Astrocyte of the spinal cord (primary cell): ENCODE measurements at regions not wholly inside any gene's neighbourhood (a gene's known extent, or its start where the extent isn't known, plus 50 kb on each side); places are given as distances from the start of the nearest gene placed in this dataset.
"Not testable (repeated sequence)": the region's sequence is repeated elsewhere in the genome, so short reads cannot be mapped to it uniquely, and the experiment has no call there.

Experiments
- DNase-seq: peaks from one replicate; pipeline ENCODE4 v3.0.0; 2011; ENCODE audit warnings: low read depth, low spot score
- H3K4me3 ChIP-seq: 2 replicates; pipeline ENCODE4 v1.5.1; 2011; ENCODE audit warnings: low read depth, mild to moderate bottlenecking, low read length, moderate library complexity
- in situ Hi-C: cut with HindIII; loops from 2 replicates; pipeline ENCODE4 v1.10.0; 2017; ENCODE audit warnings: low sequenced_read_pairs
- TF ChIP-seq, protein P1 (sequence below): IDR thresholded peaks from 2 replicates; pipeline ENCODE4 v1.5.1; 2012; ENCODE audit warnings: low read depth, mild to moderate bottlenecking, low read length, inconsistent platforms

DNA sequence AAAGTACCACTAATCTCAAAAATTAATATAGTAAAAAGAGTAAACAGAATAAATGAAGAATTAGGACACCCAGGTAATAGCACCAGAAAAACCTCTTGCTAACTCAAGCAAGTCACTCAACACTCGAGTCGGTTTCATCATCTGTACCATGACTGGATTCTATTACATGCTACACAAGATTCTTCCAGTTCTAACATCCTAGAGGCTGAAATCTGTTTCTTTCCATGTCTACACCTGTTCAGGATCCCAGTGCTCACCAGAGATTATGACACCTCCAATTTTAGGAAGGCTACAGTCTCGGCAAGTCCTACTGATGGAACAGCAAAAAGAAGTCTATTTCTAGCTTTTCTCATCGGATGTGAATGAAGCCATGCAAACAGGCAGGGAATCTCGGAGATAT is 95.3 kb upstream of the ANK3 start:
- no peak for DNase-seq
- no peak overlapping the region for H3K4me3 ChIP-seq
- TF ChIP-seq, protein P1, sequence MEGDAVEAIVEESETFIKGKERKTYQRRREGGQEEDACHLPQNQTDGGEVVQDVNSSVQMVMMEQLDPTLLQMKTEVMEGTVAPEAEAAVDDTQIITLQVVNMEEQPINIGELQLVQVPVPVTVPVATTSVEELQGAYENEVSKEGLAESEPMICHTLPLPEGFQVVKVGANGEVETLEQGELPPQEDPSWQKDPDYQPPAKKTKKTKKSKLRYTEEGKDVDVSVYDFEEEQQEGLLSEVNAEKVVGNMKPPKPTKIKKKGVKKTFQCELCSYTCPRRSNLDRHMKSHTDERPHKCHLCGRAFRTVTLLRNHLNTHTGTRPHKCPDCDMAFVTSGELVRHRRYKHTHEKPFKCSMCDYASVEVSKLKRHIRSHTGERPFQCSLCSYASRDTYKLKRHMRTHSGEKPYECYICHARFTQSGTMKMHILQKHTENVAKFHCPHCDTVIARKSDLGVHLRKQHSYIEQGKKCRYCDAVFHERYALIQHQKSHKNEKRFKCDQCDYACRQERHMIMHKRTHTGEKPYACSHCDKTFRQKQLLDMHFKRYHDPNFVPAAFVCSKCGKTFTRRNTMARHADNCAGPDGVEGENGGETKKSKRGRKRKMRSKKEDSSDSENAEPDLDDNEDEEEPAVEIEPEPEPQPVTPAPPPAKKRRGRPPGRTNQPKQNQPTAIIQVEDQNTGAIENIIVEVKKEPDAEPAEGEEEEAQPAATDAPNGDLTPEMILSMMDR: no peak
- in situ Hi-C loops: no loop called here

DNA sequence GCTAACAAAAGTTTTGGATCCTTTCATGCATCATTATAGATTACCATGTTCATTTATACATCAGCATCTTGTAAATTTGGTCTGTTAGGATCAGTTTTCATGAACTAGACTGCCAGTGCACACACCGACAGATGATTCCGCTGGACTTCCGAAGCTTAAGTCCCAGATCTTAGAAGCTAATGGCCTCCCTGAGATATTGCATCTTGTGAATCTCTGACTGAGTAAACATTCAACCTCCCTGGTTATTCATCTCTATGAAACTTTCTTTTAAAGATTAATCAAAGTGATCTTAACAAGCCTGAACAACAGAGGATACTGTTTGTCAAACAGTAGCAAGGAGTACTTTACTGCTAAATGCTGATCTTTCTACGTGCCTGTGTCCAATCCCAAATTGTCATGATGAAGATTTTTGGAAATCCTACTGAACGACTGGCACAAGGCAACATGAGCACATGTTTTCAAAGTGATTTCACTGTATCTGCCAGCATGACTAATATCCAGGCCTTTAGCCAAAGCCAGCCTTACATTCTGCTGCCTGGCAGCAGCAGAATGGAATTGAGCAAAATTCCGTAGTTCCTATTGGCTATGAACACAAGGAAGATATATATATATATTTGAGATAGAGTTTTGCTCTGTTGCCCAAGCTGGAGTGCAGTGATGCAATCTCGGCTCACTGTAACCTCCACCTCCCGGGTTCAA is 91.3 kb upstream of the ANK3 start:
- DNase-seq: peak; percentile 85
- H3K4me3 ChIP-seq: no peak overlapping the region
- in situ Hi-C loops: no loop called here
- TF ChIP-seq, protein P1: no peak

DNA sequence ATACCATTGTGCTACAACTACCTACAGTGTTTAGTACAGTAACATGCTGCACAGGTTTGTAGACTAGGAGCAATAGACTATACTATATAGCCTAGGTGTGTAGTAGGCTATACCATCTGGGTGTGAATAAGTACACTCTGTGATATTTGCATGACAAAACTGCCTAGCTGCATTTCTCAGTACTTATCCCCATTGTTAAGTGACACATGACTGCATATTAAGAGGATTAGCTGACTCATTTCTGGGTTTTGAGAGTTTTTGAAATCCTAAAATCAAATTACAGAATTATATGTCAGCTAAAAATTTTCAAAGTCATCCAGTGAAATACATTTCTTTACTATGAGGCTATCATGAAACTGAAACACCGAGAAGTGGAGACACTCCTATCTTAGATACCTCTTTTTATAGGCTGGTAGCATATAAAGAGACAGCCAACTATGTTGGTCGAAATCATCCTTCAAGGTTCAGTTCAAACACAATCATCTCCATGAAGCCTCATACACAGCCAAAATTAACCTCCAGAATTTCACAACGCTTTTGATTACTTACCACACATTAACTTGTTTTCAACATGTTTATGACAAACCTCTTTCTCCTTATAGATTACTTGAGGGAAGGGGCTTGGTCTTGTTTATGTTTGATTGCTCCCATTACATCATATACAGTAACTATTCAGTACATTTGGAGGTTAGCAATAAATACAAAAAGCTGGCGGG is 89.8 kb upstream of the ANK3 start:
- TF ChIP-seq, protein P1: no peak
- H3K4me3 ChIP-seq: no peak overlapping the region
- no peak for DNase-seq
- in situ Hi-C loops: no loop called here

DNA sequence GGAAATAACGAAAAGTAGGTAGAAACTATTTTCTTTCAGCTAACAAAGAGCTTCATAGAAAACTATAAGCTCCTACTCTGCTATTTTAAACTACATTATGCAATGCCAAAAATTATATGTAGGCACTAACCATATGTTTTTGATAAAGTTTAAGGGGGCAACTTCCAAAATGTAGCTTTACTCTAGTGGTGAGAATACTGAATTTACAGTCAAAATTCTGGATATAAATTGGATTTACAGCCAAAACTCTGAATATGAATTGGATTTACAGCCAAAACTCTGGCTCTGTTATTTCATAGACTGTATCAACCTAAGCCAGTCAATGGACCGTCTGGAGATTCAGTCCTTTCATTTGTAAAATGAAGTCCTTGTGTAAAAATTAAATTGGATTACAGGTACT is 86.8 kb upstream of the ANK3 start:
- DNase-seq: no peak
- TF ChIP-seq, protein P1: no peak
- H3K4me3 ChIP-seq: no peak overlapping the region
- in situ Hi-C loops: no loop called here

DNA sequence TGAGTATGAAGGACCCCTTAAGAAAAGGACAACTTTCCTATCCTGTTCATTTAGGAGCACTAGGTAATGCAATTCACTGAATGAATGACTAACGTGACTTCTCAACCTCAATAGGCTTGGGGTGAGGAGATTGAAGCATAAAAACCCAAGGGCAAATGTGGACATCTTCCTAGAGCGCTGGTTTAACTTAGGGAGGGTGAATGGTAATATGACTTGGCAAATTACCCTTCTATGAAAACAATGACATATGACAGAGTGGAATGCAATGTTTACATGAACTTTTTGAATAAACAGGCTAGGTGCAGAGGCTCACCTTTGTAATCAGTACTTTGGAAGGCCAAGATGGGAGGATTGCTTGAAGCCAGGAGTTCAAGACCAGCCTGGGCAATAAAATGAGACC is 83.9 kb upstream of the ANK3 start:
- TF ChIP-seq, protein P1: no peak
- no peak overlapping the region for H3K4me3 ChIP-seq
- DNase-seq: no peak
- in situ Hi-C loops: no loop called here

DNA sequence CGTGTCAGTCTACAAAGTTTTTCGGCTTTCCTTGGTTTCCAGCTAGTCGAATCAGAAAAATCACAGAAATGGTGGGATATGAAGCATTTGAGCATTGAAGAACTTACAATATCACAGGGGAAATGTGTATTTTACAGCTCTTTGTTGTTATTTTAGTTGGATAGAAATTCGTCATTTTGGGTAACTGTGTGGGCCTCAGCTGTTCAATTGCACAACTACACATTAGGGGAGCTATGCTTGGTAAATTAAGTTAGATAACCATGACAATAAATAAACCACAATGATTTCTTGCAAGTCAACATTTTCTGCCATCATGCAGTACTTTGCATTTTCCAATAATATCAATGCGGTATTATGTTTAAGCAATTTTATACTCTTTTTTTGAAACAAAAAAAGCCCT is 80.4 kb upstream of the ANK3 start:
- TF ChIP-seq, protein P1: no peak
- DNase-seq: no peak
- H3K4me3 ChIP-seq: no peak overlapping the region
- in situ Hi-C loops: no loop called here

DNA sequence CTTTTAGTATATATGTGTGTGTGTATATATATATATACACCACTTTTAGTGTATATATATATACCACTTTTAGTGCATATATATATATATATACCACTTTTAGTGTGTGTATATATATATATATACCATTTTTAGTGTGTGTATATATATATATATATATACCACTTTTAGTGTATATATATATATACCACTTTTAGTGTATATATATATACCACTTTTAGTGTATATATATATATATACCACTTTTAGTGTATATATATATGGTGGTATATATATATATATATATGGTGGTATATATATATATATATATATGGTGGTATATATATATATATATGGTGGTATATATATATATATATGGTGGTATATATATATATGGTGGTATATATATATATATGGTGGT is 79.5 kb upstream of the ANK3 start:
- in situ Hi-C loops, DNase-seq: not testable (repeated sequence)

More for the DNA sequence above, 79.5 kb upstream of the ANK3 start:
- not testable (repeated sequence) for H3K4me3 ChIP-seq
